MM.1S (cell line): ENCODE measurements at regions not wholly inside any gene's neighbourhood (a gene's known extent, or its start where the extent isn't known, plus 50 kb on each side); places are given as distances from the start of the nearest gene placed in this dataset.
A peak's percentile ranks its signal among the peaks of the same experiment; 100 is the strongest.

Experiments
- DNase-seq: peaks from one replicate; pipeline ENCODE4 v3.0.0-alpha.2; 2015
- H2AFZ ChIP-seq: fragments of 300-600 bp; sonication (generic); 2 replicates; pipeline ENCODE4 v1.6.0; 2016; ENCODE audit warnings: antibody characterized with exemption, low read length
- H3F3A ChIP-seq: fragments of 300-600 bp; sonication (generic); 2 replicates; pipeline ENCODE4 v1.6.1; 2016; ENCODE audit warnings: mild to moderate bottlenecking, antibody characterized with exemption, low read length, moderate library complexity, mixed read lengths; ENCODE audit not compliant: insufficient read depth
- H3K27ac ChIP-seq: fragments of 300-600 bp; sonication (generic); 2 replicates; pipeline ENCODE4 v1.5.1; 2016; ENCODE audit warnings: mild to moderate bottlenecking, low read length
- H3K27me3 ChIP-seq: fragments of 300-600 bp; sonication (generic); replicated peaks from 2 replicates; pipeline ENCODE4 v1.6.0; 2016; ENCODE audit warnings: low read length; ENCODE audit not compliant: insufficient read depth
- H3K36me3 ChIP-seq: fragments of 300-600 bp; sonication (generic); replicated peaks from 2 replicates; pipeline ENCODE4 v1.6.1; 2016; ENCODE audit warnings: mild to moderate bottlenecking, low read length, mixed read lengths; ENCODE audit not compliant: insufficient read depth
- H3K4me1 ChIP-seq: fragments of 300-600 bp; sonication (generic); 2 replicates; pipeline ENCODE4 v1.6.1; 2016; ENCODE audit warnings: low read length, mixed read lengths
- H3K4me2 ChIP-seq: fragments of 300-600 bp; sonication (generic); 2 replicates; pipeline ENCODE4 v1.6.0; 2016; ENCODE audit warnings: low read depth, low read length
- H3K4me3 ChIP-seq: fragments of 300-600 bp; sonication (generic); 2 replicates; pipeline ENCODE4 v1.5.1; 2016; ENCODE audit warnings: low read length, mixed read lengths
- H3K79me2 ChIP-seq: fragments of 300-600 bp; sonication (generic); 2 replicates; pipeline ENCODE4 v1.6.1; 2016; ENCODE audit warnings: mixed run types, low read length, mixed read lengths
- H3K9ac ChIP-seq: fragments of 300-600 bp; sonication (generic); 2 replicates; pipeline ENCODE4 v1.6.1; 2016; ENCODE audit warnings: low read length, mixed read lengths
- H3K9me2 ChIP-seq: fragments of 300-600 bp; sonication (generic); replicated peaks from 2 replicates; pipeline ENCODE4 v1.6.1; 2016; ENCODE audit warnings: mild to moderate bottlenecking, low read length, mixed read lengths; ENCODE audit not compliant: insufficient read depth
- H3K9me3 ChIP-seq: fragments of 300-600 bp; sonication (generic); replicated peaks from 2 replicates; pipeline ENCODE4 v1.6.1; 2016; ENCODE audit warnings: mild to moderate bottlenecking, low read length, mixed read lengths; ENCODE audit not compliant: insufficient read depth
- H4K20me1 ChIP-seq: fragments of 300-600 bp; sonication (generic); 2 replicates; pipeline ENCODE4 v1.6.1; 2016; ENCODE audit warnings: mild to moderate bottlenecking, low read length, moderate library complexity, mixed read lengths; ENCODE audit not compliant: insufficient read depth
- CTCF ChIP-seq: fragments of 300-600 bp; sonication (generic); IDR thresholded peaks from 2 replicates; pipeline ENCODE4 v1.5.1; 2016; ENCODE audit warnings: antibody characterized with exemption, low read length, mixed read lengths
- EZH2 ChIP-seq: fragments of 300-600 bp; sonication (generic); optimal IDR thresholded peaks from 2 replicates; pipeline ENCODE3; 2017; ENCODE audit warnings: low read depth, mild to moderate bottlenecking, antibody characterized with exemption, low read length, mixed read lengths
- EZH2phosphoT487 ChIP-seq: fragments of 300-600 bp; sonication (generic); IDR thresholded peaks from 2 replicates; pipeline ENCODE4 v1.6.1; 2018; ENCODE audit warnings: antibody characterized with exemption, low read length

- Histone ChIP-seq H3K36me3 (no peaks in the 10 kb centered on the region), H3K4me1 (no peaks in the 10 kb centered on the region), H3K4me3 (no peak overlapping the region), H3K9me2 (no peaks in the 10 kb centered on the region), H2AFZ (no peak overlapping the region), H3K4me2 (no peak overlapping the region), H3K27me3 (no peaks in the 10 kb centered on the region), H3K27ac (no peak overlapping the region), H3F3A (no peaks in the 10 kb centered on the region), H3K79me2 (no peaks in the 10 kb centered on the region), H4K20me1 (no peaks in the 10 kb centered on the region), H3K9me3 (no peaks in the 10 kb centered on the region), H3K9ac (no peak overlapping the region)
- peak; percentile 54 for DNase-seq
- TF ChIP-seq CTCF (peak; percentile 37), EZH2 (no peak)
Measured at GRCh38 chr4:97153042-97153441, 990.2 kb downstream of the STPG2 start.

- Histone ChIP-seq H3K27me3 (no peaks in the 10 kb centered on the region), H3K9me3 (no peaks in the 10 kb centered on the region), H3K36me3 (no peaks in the 10 kb centered on the region), H3K9me2 (no peaks in the 10 kb centered on the region), H3K4me2 (no peak overlapping the region), H3K4me3 (no peak overlapping the region), H4K20me1 (no peaks in the 10 kb centered on the region), H2AFZ (no peak overlapping the region), H3K27ac (no peak overlapping the region), H3K4me1 (no peaks in the 10 kb centered on the region), H3K9ac (no peak overlapping the region), H3F3A (no peaks in the 10 kb centered on the region), H3K79me2 (no peaks in the 10 kb centered on the region)
- no peak for DNase-seq
- TF ChIP-seq EZH2phosphoT487 (no peak), CTCF (no peak), EZH2 (no peak)
Measured at GRCh38 chr4:97159625-97160024, 983.7 kb downstream of the STPG2 start.

GRCh38 chr4:97185233-97185632, 958.0 kb downstream of the STPG2 start:
- H3K4me1 ChIP-seq: no peaks in the 10 kb centered on the region
- H3K9ac ChIP-seq: no peak overlapping the region
- H3K4me3 ChIP-seq: no peak overlapping the region
- no peaks in the 10 kb centered on the region for H3K36me3 ChIP-seq
- H2AFZ ChIP-seq: no peak overlapping the region
- H3K79me2 ChIP-seq: no peaks in the 10 kb centered on the region
- no peak overlapping the region for H3K27ac ChIP-seq
- H3K9me2 ChIP-seq: no peaks in the 10 kb centered on the region
- no peak overlapping the region for H3K4me2 ChIP-seq
- no peak for DNase-seq
- no peaks in the 10 kb centered on the region for H3K27me3 ChIP-seq
- H4K20me1 ChIP-seq: no peaks in the 10 kb centered on the region
- no peaks in the 10 kb centered on the region for H3F3A ChIP-seq
- H3K9me3 ChIP-seq: 0 out of 2 replicates have a peak, but pooled peaks cover 3% of the 10 kb centered on the region
- TF ChIP-seq EZH2phosphoT487: no peak
- TF ChIP-seq CTCF: no peak
- TF ChIP-seq EZH2: no peak
